ENCODE measurements at regions not wholly inside any gene's neighbourhood (a gene's known extent, or its start where the extent isn't known, plus 50 kb on each side); places are given as distances from the start of the nearest gene placed in this dataset.
A peak's percentile ranks its signal among the peaks of the same experiment; 100 is the strongest.

- H3K27me3 Mint-ChIP-seq: peaks cover 27 to 33% of the 10 kb centered on the region in 2 donors
- peak overlapping the region; percentile 96 for H3K27ac Mint-ChIP-seq
- peaks cover 0 to 18% of the 10 kb centered on the region in 2 donors for H3K36me3 Mint-ChIP-seq
- no peak for DNase-seq
- H3K4me1 Mint-ChIP-seq: peaks cover 5 to 21% of the 10 kb centered on the region in 2 donors
- peaks cover 5 to 9% of the 10 kb centered on the region in 2 donors for H3K9me3 Mint-ChIP-seq
- ATAC-seq (replicated peaks): no peak
- H3K4me3 Mint-ChIP-seq: peak overlapping the region in 1 of 2 donors; percentile 85
Measured at GRCh38 chr7:25863005-25863728, 288.8 kb upstream of the NFE2L3 start.

GRCh38 chr7:25863729-25864110 lies 288.3 kb upstream of the NFE2L3 start:
- peak overlapping the region; percentile 25 for H3K27ac Mint-ChIP-seq

GRCh38 chr7:25864511-25864910 lies 287.5 kb upstream of the NFE2L3 start:
- Mint-ChIP-seq H3K27ac (no peak overlapping the region), H3K9me3 (peaks cover 4 to 8% of the 10 kb centered on the region in 2 donors), H3K4me1 (peaks cover 5 to 17% of the 10 kb centered on the region in 2 donors), H3K4me3 (no peak overlapping the region), H3K36me3 (peaks cover 0 to 17% of the 10 kb centered on the region in 2 donors), H3K27me3 (peaks cover 40 to 44% of the 10 kb centered on the region in 2 donors)
- DNase-seq (no peak), ATAC-seq (replicated peaks) (no peak)

More at GRCh38 chr7:25863729-25864110, 288.3 kb upstream of the NFE2L3 start:
- Mint-ChIP-seq H3K27me3 (peaks cover 32 to 36% of the 10 kb centered on the region in 2 donors), H3K9me3 (peaks cover 5 to 9% of the 10 kb centered on the region in 2 donors), H3K4me1 (peaks cover 5 to 21% of the 10 kb centered on the region in 2 donors), H3K36me3 (peaks cover 0 to 18% of the 10 kb centered on the region in 2 donors), H3K4me3 (peak overlapping the region in 1 of 2 donors; percentile 44)
- ATAC-seq (replicated peaks): no peak
- no peak for DNase-seq

GRCh38 chr7:25864943-25865751 lies 286.9 kb upstream of the NFE2L3 start:
- Mint-ChIP-seq H3K27me3 (peaks cover 47 to 51% of the 10 kb centered on the region in 2 donors), H3K4me1 (peaks cover 4 to 11% of the 10 kb centered on the region in 2 donors), H3K27ac (no peak overlapping the region), H3K9me3 (peaks cover 2 to 4% of the 10 kb centered on the region in 2 donors), H3K4me3 (no peak overlapping the region), H3K36me3 (peaks cover 0 to 10% of the 10 kb centered on the region in 2 donors)
- no peak for ATAC-seq (replicated peaks)
- DNase-seq: no peak

DNA sequence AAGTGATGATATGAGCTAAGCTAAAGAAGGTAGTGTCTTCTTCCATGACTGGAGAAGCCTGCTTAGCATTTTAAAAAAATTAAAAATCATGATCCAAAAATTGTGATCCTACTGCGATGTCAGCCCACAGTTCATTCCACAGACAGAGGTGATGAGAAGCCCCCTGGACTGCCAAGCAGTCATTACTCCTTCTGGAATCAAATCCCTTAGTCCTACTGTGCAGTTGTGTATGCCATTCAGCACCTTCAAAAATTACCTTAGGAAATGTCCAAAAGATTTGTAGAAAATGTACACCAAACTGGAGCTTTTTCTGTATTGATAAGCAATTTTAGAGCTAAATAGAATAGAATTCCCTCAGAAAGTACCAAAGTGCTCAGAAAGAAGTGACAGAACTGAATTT lies 283.5 kb upstream of the NFE2L3 start:
- Mint-ChIP-seq H3K36me3 (no peaks in the 10 kb centered on the region), H3K27me3 (peaks cover 48 to 53% of the 10 kb centered on the region in 2 donors), H3K4me1 (no peaks in the 10 kb centered on the region), H3K27ac (no peak overlapping the region), H3K9me3 (no peaks in the 10 kb centered on the region), H3K4me3 (no peak overlapping the region)
- DNase-seq (no peak), ATAC-seq (replicated peaks) (no peak)

DNA sequence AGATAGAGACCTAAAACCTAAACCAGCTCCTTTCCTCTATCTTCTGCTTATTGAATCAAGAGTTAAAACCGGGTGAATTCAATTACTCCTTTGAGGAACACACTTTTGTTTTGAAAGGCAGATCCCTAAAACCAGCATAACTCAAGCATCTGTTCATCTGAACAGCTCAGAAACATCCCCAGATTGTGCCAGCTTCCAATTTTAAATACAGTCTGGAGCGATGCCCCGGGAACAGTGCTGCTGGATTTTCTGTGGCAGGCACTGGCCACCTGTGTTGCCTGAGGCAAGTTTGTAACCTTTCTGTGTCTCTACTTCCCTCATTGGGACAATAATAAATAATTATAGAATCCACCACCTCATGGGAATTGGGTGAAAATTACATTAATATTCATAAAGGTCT lies 281.4 kb upstream of the NFE2L3 start:
- H3K36me3 Mint-ChIP-seq: peaks cover 0 to 2% of the 10 kb centered on the region in 2 donors
- ATAC-seq (replicated peaks) (no peak), DNase-seq (no peak)
- no peak overlapping the region for H3K4me3 Mint-ChIP-seq
- peaks cover 56 to 63% of the 10 kb centered on the region in 2 donors for H3K27me3 Mint-ChIP-seq
- H3K27ac Mint-ChIP-seq: no peak overlapping the region
- H3K4me1 Mint-ChIP-seq: no peaks in the 10 kb centered on the region
- H3K9me3 Mint-ChIP-seq: no peaks in the 10 kb centered on the region

DNA sequence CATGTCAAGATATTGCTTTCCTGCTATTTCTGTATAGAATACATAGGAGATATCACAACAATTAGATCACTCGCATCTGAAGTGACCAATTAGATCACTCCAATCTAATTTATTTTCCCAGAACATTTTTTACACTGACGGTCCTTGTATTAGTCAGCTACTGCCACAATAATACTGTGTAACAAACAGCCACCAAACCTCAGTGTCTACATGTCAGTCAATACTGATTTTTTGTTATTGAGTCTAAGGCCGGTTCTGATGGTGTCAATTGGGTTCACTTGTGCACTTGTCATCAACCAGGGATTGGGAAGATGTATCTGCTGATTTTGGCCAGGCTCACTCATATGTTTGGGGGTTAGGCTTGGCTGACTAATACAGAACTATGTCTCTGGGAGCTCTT lies 275.9 kb upstream of the NFE2L3 start:
- Mint-ChIP-seq H3K27me3 (peaks cover 49 to 69% of the 10 kb centered on the region in 2 donors), H3K27ac (no peak overlapping the region), H3K36me3 (peaks cover 0 to 3% of the 10 kb centered on the region in 2 donors), H3K4me3 (no peak overlapping the region), H3K4me1 (peaks cover 4 to 6% of the 10 kb centered on the region in 2 donors), H3K9me3 (peaks cover 0 to 2% of the 10 kb centered on the region in 2 donors)
- ATAC-seq (replicated peaks) (no peak), DNase-seq (no peak)

DNA sequence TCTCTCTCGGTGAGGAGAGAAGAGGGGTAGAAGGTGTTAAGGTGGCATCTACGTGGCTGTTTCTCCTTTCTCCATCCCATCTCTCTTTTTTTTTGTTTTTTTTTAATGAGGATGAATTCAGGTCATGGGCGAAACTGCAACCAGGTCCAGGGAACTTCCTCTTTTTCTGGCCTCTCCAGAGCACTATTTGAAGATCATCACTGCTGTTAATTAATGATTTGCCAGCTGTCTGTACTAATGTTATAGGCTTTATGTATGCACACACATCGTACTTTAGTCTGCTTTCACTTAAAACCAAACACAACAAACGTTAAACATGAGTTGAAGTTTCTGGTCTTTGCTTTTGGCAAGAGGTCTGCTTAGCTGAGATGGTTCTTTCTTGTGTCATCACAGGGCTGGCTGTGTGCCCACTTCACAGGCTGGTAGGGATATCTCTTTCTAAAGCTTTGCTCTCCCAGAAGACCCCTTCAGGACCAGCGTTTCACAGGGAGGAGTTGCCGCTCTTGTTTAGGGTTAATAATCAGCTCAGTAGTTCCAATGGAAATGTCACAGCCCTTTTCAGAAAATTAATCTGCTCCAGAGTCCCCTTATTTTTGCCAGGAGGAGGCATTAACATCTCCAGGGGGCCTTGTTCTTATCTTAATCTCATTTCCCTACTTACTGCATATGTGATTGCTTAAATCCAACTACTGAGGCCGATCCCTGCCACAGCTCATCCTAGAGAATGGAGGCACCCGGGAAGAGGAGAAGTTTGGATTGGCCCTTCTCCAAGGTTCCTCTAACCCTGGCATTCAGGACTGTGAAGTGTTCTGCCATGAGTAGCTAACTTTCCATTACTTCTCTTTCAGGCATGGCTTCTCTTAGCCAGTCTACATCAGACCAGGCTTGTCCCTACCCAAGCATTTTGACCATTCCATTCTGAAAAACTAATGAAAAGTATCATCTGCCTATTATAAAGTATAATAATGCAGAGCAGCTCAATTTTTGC lies 273.9 kb upstream of the NFE2L3 start:
- H3K9me3 Mint-ChIP-seq: peaks cover 0 to 2% of the 10 kb centered on the region in 2 donors
- ATAC-seq (replicated peaks) (peak in 1 of 2 donors; percentile 41), DNase-seq (no peak)
- no peak overlapping the region for H3K27ac Mint-ChIP-seq
- peaks cover 43 to 73% of the 10 kb centered on the region in 2 donors for H3K27me3 Mint-ChIP-seq
- no peak overlapping the region for H3K4me3 Mint-ChIP-seq
- H3K4me1 Mint-ChIP-seq: peaks cover 4 to 6% of the 10 kb centered on the region in 2 donors
- peaks cover 0 to 3% of the 10 kb centered on the region in 2 donors for H3K36me3 Mint-ChIP-seq

DNA sequence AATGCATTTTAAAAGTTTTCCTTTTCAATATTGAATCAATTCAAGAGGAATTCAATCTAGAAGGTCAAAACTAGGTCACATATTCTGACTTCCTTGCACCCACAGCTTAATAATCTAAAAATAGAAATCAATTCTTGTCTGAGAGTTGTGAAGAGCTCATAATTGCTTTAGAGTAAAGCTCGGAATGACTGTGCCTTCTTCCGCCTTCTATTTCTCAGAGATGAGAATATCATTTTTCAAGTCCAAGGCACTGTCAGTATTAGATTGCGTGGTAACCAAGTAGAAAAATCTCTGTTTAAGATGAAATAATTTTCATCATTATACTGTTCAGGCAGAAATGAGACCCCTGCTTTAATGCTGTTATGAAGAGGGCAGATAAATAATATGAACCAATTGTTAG lies 272.2 kb upstream of the NFE2L3 start:
- H3K4me1 Mint-ChIP-seq: peaks cover 4 to 6% of the 10 kb centered on the region in 2 donors
- DNase-seq (no peak), ATAC-seq (replicated peaks) (no peak)
- H3K27me3 Mint-ChIP-seq: peaks cover 48 to 75% of the 10 kb centered on the region in 2 donors
- peaks cover 0 to 3% of the 10 kb centered on the region in 2 donors for H3K36me3 Mint-ChIP-seq
- no peak overlapping the region for H3K27ac Mint-ChIP-seq
- no peak overlapping the region for H3K4me3 Mint-ChIP-seq
- peaks cover 0 to 2% of the 10 kb centered on the region in 2 donors for H3K9me3 Mint-ChIP-seq

GRCh38 chr7:25881317-25882037 lies 270.5 kb upstream of the NFE2L3 start:
- peaks cover 49 to 70% of the 10 kb centered on the region in 2 donors for H3K27me3 Mint-ChIP-seq

DNA sequence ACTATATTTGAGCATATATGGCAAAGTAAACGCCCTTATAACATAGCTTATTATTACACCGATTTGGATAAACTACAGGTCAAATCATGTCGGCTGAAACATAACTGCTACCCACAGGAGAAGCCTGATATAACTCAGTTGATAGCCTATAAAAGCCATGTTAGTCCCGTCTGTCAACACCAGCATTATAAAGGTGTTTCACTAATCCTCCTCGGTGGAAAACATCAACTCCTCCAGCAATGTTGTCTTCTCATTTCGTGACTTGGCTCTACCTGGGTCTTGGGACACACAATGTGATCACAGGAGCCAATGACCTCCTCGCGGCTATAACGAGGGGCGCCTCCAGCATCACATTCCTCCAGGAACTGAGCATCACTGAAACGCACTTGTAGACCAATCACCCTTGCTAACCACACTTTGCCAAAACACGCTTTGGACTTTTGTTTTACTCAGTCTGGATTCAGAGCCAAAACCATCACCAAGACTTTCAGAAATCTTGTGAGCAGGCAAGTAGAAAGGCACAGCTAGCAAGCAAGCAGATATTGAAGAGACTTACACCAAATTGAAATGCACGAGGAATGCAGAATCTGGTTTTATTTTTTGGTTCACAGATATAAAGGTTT lies 269.7 kb upstream of the NFE2L3 start:
- Mint-ChIP-seq H3K27me3 (peaks cover 52 to 75% of the 10 kb centered on the region in 2 donors), H3K4me1 (peaks cover 4 to 6% of the 10 kb centered on the region in 2 donors), H3K9me3 (no peaks in the 10 kb centered on the region), H3K27ac (no peak overlapping the region), H3K36me3 (no peaks in the 10 kb centered on the region), H3K4me3 (no peak overlapping the region)
- DNase-seq (no peak), ATAC-seq (replicated peaks) (no peak)

More at GRCh38 chr7:25881317-25882037, 270.5 kb upstream of the NFE2L3 start:
- H3K36me3 Mint-ChIP-seq: no peaks in the 10 kb centered on the region
- H3K27ac Mint-ChIP-seq: no peak overlapping the region
- no peaks in the 10 kb centered on the region for H3K9me3 Mint-ChIP-seq
- DNase-seq: no peak
- peaks cover 4 to 6% of the 10 kb centered on the region in 2 donors for H3K4me1 Mint-ChIP-seq
- no peak overlapping the region for H3K4me3 Mint-ChIP-seq
- ATAC-seq (replicated peaks): no peak

DNA sequence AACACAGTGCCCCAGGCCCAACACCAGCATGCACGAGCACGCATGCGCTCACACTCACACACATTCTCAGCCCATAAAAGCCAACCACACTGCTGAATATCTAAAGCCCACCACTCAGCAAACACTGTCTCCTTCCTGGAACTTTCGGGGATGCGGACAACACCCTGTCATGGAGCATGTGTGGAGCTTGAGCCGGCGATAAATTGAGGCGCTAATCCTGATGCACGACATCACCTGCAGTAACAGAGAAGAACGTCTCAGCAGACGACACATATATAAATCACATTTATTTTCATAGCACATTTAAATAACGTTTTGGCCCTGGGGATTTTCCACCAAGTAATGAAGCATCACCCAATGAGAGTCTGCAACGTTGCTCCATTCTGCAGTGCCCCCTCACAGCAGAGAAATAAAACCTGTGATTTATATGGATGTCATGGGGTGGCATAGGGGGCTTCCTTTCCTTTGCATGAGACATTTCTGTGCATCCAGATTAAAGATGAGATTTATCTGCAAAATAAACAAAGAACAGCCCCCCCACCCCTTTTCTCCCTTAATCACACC lies 267.7 kb upstream of the NFE2L3 start:
- Mint-ChIP-seq H3K36me3 (no peaks in the 10 kb centered on the region), H3K9me3 (no peaks in the 10 kb centered on the region), H3K4me3 (no peak overlapping the region), H3K27me3 (peaks cover 47 to 65% of the 10 kb centered on the region in 2 donors), H3K27ac (no peak overlapping the region), H3K4me1 (no peaks in the 10 kb centered on the region)
- ATAC-seq (replicated peaks): no peak
- DNase-seq: no peak

Data from stimulated activated naive B cell treated with anti-CD40 and anti-IgM and Interleukin-4, amounts not matched to agents 10 μg/mL and 1 μg/mL and 100 μg/mL, for 72 hours (primary cell).